Tibial nerve (tissue), 4 donors: ENCODE measurements at regions not wholly inside any gene's neighbourhood (a gene's known extent, or its start where the extent isn't known, plus 50 kb on each side); places are given as distances from the start of the nearest gene placed in this dataset.

Experiments used
- EP300 ChIP-seq, 2 donors: sonication (generic); formaldehyde crosslinking; IDR thresholded peaks; one replicate each; pipeline ENCODE4 v1.6.1; 2017; ENCODE audit warnings: antibody characterized with exemption in 2 of 2, mild to moderate bottlenecking in 1 of 2
- POLR2A ChIP-seq, 2 donors: fragments of 450-650 bp; IDR thresholded peaks; one replicate each; pipeline ENCODE4 v1.6.1; 2017; ENCODE audit warnings: antibody characterized with exemption in 2 of 2, mild to moderate bottlenecking in 2 of 2, moderate library complexity in 2 of 2
- TF ChIP-seq, protein P1 (sequence below), 5 experiments: fragments of 200-600 bp in 3 of 5; fragments of 450-650 bp in 2 of 5; sonication (generic) in 3 of 5; IDR thresholded peaks; one replicate each; pipeline ENCODE4 v1.5.1; 2016 to 2019; ENCODE audit warnings: antibody characterized with exemption in 5 of 5, mild to moderate bottlenecking in 3 of 5, moderate library complexity in 2 of 5

DNA sequence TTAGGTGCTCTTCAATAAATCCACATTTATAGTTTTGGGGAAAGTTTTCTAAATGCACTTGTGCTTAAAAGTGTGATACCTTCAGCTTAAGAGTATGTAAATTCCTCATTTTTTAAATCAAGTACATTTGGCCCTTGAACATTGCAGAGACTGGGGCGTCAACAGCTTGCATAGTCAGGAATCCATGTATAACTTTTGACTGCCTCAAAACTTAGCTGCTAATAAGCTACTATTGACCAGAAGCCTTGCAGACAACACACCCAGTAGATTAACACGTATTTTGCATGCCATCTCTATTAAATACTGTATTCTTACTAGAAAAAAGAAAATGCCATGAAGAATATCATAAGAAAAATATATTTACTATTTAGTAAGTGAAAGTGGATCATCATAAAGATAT, 1211.8 kb upstream of the ALCAM start:
- TF ChIP-seq, protein P1, sequence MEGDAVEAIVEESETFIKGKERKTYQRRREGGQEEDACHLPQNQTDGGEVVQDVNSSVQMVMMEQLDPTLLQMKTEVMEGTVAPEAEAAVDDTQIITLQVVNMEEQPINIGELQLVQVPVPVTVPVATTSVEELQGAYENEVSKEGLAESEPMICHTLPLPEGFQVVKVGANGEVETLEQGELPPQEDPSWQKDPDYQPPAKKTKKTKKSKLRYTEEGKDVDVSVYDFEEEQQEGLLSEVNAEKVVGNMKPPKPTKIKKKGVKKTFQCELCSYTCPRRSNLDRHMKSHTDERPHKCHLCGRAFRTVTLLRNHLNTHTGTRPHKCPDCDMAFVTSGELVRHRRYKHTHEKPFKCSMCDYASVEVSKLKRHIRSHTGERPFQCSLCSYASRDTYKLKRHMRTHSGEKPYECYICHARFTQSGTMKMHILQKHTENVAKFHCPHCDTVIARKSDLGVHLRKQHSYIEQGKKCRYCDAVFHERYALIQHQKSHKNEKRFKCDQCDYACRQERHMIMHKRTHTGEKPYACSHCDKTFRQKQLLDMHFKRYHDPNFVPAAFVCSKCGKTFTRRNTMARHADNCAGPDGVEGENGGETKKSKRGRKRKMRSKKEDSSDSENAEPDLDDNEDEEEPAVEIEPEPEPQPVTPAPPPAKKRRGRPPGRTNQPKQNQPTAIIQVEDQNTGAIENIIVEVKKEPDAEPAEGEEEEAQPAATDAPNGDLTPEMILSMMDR (IDR thresholded peaks at IDR 0.05): no peak
- no peak for TF ChIP-seq POLR2A (IDR thresholded peaks at IDR 0.05)
- TF ChIP-seq EP300 (IDR thresholded peaks at IDR 0.05): no peak
